H1 (cell line): ENCODE measurements at regions not wholly inside any gene's neighbourhood (a gene's known extent, or its start where the extent isn't known, plus 50 kb on each side); places are given as distances from the start of the nearest gene placed in this dataset.

Experiments used
- KDM1A ChIP-seq: fragments of 200-600, 300-600 bp; sonication (generic); IDR thresholded peaks from 2 replicates; pipeline ENCODE4 v1.7.1; 2016; ENCODE audit warnings: mild to moderate bottlenecking, low read length, borderline replicate concordance
- POU5F1 ChIP-seq: IDR thresholded peaks from 2 replicates; pipeline ENCODE4 v1.6.1; 2011; ENCODE audit warnings: low read depth, mild to moderate bottlenecking, low read length, moderate library complexity
- TF ChIP-seq, protein P1 (sequence below): fragments of 300-600 bp; sonication (generic); IDR thresholded peaks from 2 replicates; pipeline ENCODE4 v1.7.1; 2012; ENCODE audit warnings: low read length, moderate library complexity, mild to moderate bottlenecking, inconsistent platforms; ENCODE audit not compliant: insufficient replicate concordance

GRCh38 chr13:50213526-50213925, 198.3 kb downstream of the KCNRG start (continued):
- TF ChIP-seq, protein P1, sequence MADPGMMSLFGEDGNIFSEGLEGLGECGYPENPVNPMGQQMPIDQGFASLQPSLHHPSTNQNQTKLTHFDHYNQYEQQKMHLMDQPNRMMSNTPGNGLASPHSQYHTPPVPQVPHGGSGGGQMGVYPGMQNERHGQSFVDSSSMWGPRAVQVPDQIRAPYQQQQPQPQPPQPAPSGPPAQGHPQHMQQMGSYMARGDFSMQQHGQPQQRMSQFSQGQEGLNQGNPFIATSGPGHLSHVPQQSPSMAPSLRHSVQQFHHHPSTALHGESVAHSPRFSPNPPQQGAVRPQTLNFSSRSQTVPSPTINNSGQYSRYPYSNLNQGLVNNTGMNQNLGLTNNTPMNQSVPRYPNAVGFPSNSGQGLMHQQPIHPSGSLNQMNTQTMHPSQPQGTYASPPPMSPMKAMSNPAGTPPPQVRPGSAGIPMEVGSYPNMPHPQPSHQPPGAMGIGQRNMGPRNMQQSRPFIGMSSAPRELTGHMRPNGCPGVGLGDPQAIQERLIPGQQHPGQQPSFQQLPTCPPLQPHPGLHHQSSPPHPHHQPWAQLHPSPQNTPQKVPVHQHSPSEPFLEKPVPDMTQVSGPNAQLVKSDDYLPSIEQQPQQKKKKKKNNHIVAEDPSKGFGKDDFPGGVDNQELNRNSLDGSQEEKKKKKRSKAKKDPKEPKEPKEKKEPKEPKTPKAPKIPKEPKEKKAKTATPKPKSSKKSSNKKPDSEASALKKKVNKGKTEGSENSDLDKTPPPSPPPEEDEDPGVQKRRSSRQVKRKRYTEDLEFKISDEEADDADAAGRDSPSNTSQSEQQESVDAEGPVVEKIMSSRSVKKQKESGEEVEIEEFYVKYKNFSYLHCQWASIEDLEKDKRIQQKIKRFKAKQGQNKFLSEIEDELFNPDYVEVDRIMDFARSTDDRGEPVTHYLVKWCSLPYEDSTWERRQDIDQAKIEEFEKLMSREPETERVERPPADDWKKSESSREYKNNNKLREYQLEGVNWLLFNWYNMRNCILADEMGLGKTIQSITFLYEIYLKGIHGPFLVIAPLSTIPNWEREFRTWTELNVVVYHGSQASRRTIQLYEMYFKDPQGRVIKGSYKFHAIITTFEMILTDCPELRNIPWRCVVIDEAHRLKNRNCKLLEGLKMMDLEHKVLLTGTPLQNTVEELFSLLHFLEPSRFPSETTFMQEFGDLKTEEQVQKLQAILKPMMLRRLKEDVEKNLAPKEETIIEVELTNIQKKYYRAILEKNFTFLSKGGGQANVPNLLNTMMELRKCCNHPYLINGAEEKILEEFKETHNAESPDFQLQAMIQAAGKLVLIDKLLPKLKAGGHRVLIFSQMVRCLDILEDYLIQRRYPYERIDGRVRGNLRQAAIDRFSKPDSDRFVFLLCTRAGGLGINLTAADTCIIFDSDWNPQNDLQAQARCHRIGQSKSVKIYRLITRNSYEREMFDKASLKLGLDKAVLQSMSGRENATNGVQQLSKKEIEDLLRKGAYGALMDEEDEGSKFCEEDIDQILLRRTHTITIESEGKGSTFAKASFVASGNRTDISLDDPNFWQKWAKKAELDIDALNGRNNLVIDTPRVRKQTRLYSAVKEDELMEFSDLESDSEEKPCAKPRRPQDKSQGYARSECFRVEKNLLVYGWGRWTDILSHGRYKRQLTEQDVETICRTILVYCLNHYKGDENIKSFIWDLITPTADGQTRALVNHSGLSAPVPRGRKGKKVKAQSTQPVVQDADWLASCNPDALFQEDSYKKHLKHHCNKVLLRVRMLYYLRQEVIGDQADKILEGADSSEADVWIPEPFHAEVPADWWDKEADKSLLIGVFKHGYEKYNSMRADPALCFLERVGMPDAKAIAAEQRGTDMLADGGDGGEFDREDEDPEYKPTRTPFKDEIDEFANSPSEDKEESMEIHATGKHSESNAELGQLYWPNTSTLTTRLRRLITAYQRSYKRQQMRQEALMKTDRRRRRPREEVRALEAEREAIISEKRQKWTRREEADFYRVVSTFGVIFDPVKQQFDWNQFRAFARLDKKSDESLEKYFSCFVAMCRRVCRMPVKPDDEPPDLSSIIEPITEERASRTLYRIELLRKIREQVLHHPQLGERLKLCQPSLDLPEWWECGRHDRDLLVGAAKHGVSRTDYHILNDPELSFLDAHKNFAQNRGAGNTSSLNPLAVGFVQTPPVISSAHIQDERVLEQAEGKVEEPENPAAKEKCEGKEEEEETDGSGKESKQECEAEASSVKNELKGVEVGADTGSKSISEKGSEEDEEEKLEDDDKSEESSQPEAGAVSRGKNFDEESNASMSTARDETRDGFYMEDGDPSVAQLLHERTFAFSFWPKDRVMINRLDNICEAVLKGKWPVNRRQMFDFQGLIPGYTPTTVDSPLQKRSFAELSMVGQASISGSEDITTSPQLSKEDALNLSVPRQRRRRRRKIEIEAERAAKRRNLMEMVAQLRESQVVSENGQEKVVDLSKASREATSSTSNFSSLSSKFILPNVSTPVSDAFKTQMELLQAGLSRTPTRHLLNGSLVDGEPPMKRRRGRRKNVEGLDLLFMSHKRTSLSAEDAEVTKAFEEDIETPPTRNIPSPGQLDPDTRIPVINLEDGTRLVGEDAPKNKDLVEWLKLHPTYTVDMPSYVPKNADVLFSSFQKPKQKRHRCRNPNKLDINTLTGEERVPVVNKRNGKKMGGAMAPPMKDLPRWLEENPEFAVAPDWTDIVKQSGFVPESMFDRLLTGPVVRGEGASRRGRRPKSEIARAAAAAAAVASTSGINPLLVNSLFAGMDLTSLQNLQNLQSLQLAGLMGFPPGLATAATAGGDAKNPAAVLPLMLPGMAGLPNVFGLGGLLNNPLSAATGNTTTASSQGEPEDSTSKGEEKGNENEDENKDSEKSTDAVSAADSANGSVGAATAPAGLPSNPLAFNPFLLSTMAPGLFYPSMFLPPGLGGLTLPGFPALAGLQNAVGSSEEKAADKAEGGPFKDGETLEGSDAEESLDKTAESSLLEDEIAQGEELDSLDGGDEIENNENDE = no peak
- TF ChIP-seq POU5F1 = no peak
- no peak for TF ChIP-seq KDM1A
